MCF 10A (cell line): ENCODE measurements at regions not wholly inside any gene's neighbourhood (a gene's known extent, or its start where the extent isn't known, plus 50 kb on each side); places are given as distances from the start of the nearest gene placed in this dataset.

Source experiments
- BruUV-seq: library from RNA; stranded (reverse); fragments of 400-500 nt; replicated peaks from 2 replicates; lab custom pipeline; 2021; lab: Mats Ljungman, UMichigan
- CTCF ChIA-PET: fragments of 300-600 bp; sonication (Branson Sonifier 250); formaldehyde crosslinking; extraction: SDS; loops from one replicate; lab custom pipeline; 2021; ENCODE audit warnings: antibody characterized with exemption, inconsistent platforms; lab: Yijun Ruan, JAX
- POLR2A ChIA-PET: fragments of 300-600, 350-650 bp; sonication (Branson Sonifier 250); formaldehyde crosslinking; extraction: SDS; loops from one replicate; lab custom pipeline; 2020; ENCODE audit warnings: antibody characterized with exemption, inconsistent platforms; lab: Yijun Ruan, JAX
- DNase-seq: peaks from one replicate; pipeline ENCODE4 v3.0.0-alpha.2; 2018; ENCODE audit not compliant: unreplicated experiment
- H3K27ac Mint-ChIP-seq: one replicate; pipeline ENCODE4 v1.8.0; 2022; ENCODE audit warnings: mild to moderate bottlenecking, low read depth, mixed read lengths; ENCODE audit not compliant: unreplicated experiment
- H3K27me3 Mint-ChIP-seq: one replicate; pipeline ENCODE4 v1.8.0; 2022; ENCODE audit warnings: mixed read lengths; ENCODE audit not compliant: insufficient read depth, unreplicated experiment
- H3K36me3 Mint-ChIP-seq: one replicate; pipeline ENCODE4 v1.8.0; 2022; ENCODE audit warnings: mild to moderate bottlenecking, moderate library complexity, mixed read lengths; ENCODE audit not compliant: insufficient read depth, unreplicated experiment
- H3K4me1 Mint-ChIP-seq: one replicate; pipeline ENCODE4 v1.8.0; 2022; ENCODE audit warnings: mixed read lengths; ENCODE audit not compliant: insufficient read depth, unreplicated experiment
- H3K4me3 Mint-ChIP-seq: one replicate; pipeline ENCODE4 v1.8.0; 2022; ENCODE audit warnings: mild to moderate bottlenecking, moderate library complexity, mixed read lengths; ENCODE audit not compliant: unreplicated experiment
- H3K9me3 Mint-ChIP-seq: one replicate; pipeline ENCODE4 v1.8.0; 2022; ENCODE audit warnings: mixed read lengths; ENCODE audit not compliant: unreplicated experiment
- CTCF ChIP-seq: fragments of 200-600 bp; IDR thresholded peaks from one replicate; pipeline ENCODE4 v1.8.0; 2022; ENCODE audit warnings: antibody characterized with exemption, mild to moderate bottlenecking; ENCODE audit not compliant: unreplicated experiment
- intact Hi-C: fragments of 100-400 bp; cut with micrococcal nuclease; formaldehyde crosslinking; loops from 2 replicates; pipeline ENCODE4 v1.14.1; 2022

DNA sequence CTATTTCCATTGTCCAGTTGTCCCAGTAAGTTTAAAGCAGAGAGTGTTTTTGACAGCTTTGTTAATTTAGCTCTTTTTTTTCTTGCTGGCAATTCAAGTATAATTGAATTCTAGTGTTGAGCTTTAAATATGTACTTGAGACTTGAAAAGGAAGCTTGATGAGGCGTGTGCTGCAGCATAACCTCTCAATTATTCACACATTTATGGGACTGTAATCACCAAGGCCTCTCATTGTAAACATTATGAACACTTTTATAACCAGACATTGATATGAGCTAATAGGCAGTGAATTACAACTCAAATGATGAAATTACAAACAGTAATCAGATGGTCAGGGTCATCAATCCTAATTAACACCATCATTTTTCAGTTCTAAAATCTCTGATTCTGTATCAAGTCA is 378.0 kb upstream of the DDHD1 start:
- Mint-ChIP-seq H3K36me3 (no peaks in the 10 kb centered on the region), H3K9me3 (no peaks in the 10 kb centered on the region), H3K27me3 (no peaks in the 10 kb centered on the region), H3K4me1 (peaks cover 7% of the 10 kb centered on the region), H3K27ac (no peak overlapping the region), H3K4me3 (no peak overlapping the region)
- POLR2A ChIA-PET: interaction anchor here (0.5 to 1.5 kb wide), 5 partner anchors 20 to 1378 kb away, joined by 3 to 4 read pairs (median 3); partner anchors contain the start of gene BMP4
- CTCF ChIA-PET: interaction anchor here (0.7 to 1.9 kb wide), 3 partner anchors 8 to 817 kb away, joined by 3 to 10 read pairs (median 7); no protein-coding TSS in a partner anchor
- BruUV-seq: no TSS peak
- no peak for TF ChIP-seq CTCF
- intact Hi-C loops: loop anchor here (10.0 kb wide), 1 partner anchor 394 kb away; no protein-coding TSS in a partner anchor
- no peak for DNase-seq

- intact Hi-C loops: no loop called here
- no TSS peak for BruUV-seq
- ChIA-PET CTCF (no interaction called here), POLR2A (interaction anchor here (0.6 kb wide), 1 partner anchor 14 kb away, joined by 3 read pairs; no protein-coding TSS in a partner anchor)
- DNase-seq: no peak
- no peak overlapping the region for H3K27ac Mint-ChIP-seq
- H3K36me3 Mint-ChIP-seq: no peaks in the 10 kb centered on the region
- peaks cover 7% of the 10 kb centered on the region for H3K4me1 Mint-ChIP-seq
- no peak overlapping the region for H3K4me3 Mint-ChIP-seq
- H3K27me3 Mint-ChIP-seq: no peaks in the 10 kb centered on the region
- no peaks in the 10 kb centered on the region for H3K9me3 Mint-ChIP-seq
- no peak for TF ChIP-seq CTCF
Observed at GRCh38 chr14:53529519-53529918, 376.4 kb upstream of the DDHD1 start.

DNA sequence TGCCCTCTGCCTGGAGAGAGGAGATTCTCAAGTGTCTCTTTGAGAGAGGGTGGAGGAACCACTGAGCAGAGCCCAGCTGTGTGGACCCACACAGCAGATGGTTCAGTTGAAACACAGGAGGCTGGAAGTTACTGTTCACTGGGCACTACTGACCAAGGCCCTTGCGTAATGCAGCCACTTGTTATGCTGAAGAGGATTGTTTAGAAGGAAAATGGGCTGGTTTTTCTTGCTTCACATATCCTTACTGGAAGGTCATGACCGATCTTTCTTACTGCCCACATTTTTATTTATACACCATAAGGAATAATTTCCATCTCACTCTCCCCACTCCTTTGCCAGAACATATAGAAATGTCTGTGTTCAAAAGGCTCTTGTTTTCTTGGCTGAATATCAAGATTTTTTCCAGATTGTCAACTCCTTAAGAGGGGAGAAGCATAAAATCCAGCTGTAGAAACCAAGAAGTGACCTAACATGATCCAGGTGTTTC is 375.1 kb upstream of the DDHD1 start:
- Mint-ChIP-seq H3K27me3 (no peaks in the 10 kb centered on the region), H3K36me3 (no peaks in the 10 kb centered on the region), H3K27ac (no peak overlapping the region), H3K4me1 (peaks cover 7% of the 10 kb centered on the region), H3K4me3 (no peak overlapping the region), H3K9me3 (no peaks in the 10 kb centered on the region)
- DNase-seq: peak; percentile 30
- intact Hi-C loops: no loop called here
- no TSS peak for BruUV-seq
- POLR2A ChIA-PET: interaction anchor here (0.6 kb wide), 1 partner anchor 37 kb away, joined by 3 read pairs; no protein-coding TSS in a partner anchor
- TF ChIP-seq CTCF: no peak
- CTCF ChIA-PET: interaction anchor here (0.8 to 1.1 kb wide), 4 partner anchors 9 to 116 kb away, joined by 3 to 6 read pairs (median 3); no protein-coding TSS in a partner anchor

GRCh38 chr14:53526200-53526599 is 373.1 kb upstream of the DDHD1 start:
- Mint-ChIP-seq H3K9me3 (no peaks in the 10 kb centered on the region), H3K4me3 (no peak overlapping the region), H3K27ac (no peak overlapping the region), H3K4me1 (no peaks in the 10 kb centered on the region), H3K27me3 (no peaks in the 10 kb centered on the region), H3K36me3 (no peaks in the 10 kb centered on the region)
- BruUV-seq: no TSS peak
- DNase-seq: no peak
- no peak for TF ChIP-seq CTCF
- ChIA-PET CTCF (interaction anchor here (0.8 to 2.7 kb wide), 6 partner anchors 12 to 869 kb away, joined by 3 to 9 read pairs (median 4); no protein-coding TSS in a partner anchor), POLR2A (interaction anchor here (0.6 to 1.0 kb wide), 4 partner anchors 10 to 16 kb away, joined by 3 to 6 read pairs (median 3); no protein-coding TSS in a partner anchor)
- intact Hi-C loops: no loop called here
